HG03159 (cell line): ENCODE measurements at regions not wholly inside any gene's neighbourhood (a gene's known extent, or its start where the extent isn't known, plus 50 kb on each side); places are given as distances from the start of the nearest gene placed in this dataset.
"Not testable (repeated sequence)": the region's sequence is repeated elsewhere in the genome, so short reads cannot be mapped to it uniquely, and the experiment has no call there.

Experiments
- ATAC-seq: cut with Tn5 transposase; IDR thresholded peaks from one replicate; pipeline ENCODE4 v1.9.1; 2021; ENCODE audit warnings: mild to moderate bottlenecking, moderate library complexity; ENCODE audit not compliant: unreplicated experiment

DNA sequence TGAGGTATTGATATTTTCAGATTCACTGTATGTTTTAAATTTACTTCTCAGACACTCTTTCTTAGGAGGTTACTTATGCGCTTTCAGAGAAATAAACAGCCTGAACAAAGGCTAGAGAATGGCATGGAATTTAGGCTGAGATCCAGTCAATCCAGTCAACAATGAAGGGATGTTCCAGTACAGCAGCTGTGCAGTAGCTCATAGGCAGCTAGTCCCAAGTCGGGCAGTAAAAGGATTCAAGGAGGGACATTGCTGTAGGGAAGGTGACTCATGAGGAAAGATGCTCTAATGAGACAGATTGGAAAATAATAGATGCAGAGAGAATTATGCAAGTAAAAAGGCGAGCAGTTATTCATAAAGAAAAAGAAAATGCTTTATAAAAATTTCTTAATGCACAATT, 397.9 kb upstream of the RGPD4 start:
- no peak for ATAC-seq

DNA sequence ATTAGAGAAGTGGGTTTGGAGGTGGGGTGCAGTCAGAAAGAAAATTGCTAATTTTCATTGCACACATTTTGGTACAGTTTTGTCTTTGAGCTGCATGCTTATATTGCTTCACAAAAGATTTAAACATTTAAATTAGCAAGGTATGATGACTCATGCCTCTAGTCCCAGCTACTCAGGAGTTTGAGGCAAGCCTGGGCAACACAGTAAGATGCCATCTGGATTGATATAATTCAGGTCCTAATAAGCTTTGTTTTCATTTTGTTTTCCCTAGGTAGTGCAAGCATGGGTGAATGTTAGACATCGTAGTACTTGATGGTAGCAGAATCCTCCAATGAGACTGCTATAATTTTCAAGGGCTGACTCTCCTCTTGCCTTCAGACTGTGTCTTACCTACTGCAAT, 396.7 kb upstream of the RGPD4 start:
- no peak for ATAC-seq

DNA sequence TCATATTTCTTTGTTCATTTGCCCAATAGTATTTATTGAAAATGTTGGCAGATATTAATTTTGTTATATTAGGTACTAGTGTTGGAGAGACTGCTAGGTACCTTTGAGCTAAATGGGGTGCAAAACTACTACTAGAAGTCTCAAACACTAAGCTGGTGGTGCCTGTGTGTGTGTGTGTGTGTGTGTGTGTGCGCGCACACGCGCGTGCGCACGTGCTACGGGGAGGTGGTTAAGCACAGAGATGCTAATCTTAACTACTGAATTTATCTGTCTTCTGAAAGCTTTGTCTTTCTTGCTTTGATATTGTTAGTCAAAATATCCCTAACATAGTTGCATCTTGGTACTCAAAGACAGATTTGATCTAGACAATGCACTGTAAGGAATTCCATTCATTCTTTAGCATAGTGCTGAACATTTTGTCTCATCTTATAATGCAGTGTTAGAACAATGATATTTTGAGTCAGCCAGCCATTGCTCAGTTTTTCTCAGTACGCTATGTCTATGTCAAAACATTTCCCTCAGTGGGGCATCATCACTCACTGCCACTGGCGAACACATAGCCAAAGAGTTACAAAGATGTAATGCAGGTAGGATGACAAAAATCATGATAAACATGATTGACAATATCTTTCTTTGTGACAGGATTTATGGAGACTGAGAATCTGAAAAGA, 396.0 kb upstream of the RGPD4 start:
- ATAC-seq, result no peak

DNA sequence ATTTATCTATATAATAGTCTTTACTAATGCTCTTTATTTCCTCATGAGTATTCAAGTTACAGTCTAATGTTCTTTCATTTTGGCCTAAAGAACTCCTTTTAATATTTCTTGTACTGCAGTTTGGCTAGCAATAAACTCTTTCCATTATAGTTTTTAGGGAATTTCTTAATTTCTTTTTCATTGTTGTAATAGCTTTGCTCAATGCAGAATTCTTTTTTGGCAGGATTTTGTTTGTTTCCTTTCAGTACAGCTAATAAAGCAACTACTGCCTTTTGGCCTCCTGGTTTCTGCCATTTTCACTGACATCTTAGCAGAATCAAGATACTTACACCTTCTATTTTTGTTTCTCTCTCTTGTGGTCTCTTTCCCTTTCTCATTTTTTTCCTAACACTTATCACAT, 390.4 kb upstream of the RGPD4 start:
- ATAC-seq, result no peak

DNA sequence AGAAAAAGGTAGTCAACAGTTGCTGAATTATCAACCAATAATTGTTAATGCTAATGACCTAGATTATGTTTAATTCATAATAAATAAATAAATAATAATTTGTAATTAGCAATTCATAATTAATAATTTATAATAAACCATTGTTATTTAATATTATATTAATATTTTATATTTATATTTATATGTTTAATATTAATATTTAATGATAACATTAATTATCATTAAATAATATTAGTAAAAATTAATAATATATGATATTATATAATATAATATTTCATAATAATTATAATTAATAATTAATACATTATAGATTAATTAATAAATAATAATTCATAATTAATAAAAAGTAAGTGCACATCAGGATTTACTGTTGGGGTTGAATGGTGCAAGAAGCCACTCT, 389.4 kb upstream of the RGPD4 start:
- ATAC-seq, result no peak

DNA sequence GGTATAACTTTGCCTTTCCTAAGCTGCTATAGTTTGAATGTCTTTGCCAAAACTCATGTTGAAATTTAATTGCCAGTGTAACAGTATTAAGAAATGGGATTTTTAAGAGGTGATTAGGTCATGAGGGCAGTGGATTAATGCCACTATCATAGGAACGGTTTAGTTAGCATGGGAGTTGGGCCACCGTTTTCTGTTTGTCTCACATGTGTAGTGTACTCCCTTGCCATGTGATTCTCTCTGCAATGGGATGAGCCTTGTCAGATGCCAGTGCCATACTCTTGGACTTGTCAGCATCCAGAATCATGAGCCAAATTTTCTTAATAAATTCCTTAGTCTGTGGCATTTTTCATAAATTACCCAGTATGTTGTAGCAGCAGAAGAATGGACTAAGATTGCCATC, 388.9 kb upstream of the RGPD4 start:
- ATAC-seq, result no peak

DNA sequence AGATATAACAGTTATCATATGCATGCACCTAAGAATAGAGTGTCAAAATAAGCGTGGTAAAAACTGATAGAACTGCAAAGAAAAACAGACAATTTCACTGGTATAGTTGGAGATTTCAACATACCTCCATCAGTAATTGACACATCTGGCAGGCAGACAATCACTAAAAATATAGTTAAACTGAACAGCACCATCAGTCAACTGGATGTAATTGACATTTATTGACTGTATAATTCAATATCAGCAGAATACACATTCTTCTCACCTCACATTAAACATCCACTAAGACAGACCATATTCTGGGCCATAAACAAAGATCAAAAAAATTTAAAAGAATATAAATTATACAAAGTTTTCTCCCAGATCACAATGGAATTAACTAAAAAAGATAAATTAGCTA, 378.5 kb upstream of the RGPD4 start:
- ATAC-seq, result no peak

DNA sequence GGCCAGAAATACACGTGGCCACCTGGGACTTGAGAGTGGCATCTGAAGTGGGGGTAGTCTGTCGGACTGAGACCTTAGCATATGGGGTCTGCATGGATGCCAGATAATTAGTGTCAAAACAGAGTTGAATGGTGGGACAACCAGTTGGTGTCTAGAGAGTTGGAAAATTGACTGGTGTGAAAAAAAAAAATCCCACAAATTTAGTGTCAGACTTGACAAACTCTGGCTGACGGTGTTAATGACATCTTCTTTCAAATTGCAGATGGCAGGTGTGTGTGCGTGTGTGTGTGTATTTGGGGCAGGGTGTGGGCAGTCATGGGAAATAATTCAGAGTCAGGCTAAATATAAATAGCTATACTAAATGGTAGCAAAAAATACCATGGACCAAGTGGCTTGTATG, 365.4 kb upstream of the RGPD4 start:
- no peak for ATAC-seq

DNA sequence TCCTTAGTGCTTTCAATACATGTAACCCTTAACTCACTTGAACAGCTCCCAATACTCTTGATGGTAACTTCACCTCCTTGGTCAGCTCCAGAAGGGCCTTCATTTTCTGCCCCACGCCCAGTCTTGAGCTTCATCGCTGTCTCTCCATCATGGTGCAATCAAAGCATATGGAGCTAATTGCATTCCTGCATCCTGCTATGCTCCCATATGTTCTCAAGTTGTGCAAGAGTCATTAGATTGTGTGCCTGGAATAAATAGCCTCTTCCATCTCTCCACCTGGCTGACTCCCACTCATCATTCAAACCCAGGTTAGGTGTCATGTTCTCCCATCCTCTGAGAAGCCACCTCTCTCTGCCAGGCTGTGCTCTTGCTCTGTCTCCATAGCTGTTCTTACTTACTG, 364.5 kb upstream of the RGPD4 start:
- no peak for ATAC-seq

DNA sequence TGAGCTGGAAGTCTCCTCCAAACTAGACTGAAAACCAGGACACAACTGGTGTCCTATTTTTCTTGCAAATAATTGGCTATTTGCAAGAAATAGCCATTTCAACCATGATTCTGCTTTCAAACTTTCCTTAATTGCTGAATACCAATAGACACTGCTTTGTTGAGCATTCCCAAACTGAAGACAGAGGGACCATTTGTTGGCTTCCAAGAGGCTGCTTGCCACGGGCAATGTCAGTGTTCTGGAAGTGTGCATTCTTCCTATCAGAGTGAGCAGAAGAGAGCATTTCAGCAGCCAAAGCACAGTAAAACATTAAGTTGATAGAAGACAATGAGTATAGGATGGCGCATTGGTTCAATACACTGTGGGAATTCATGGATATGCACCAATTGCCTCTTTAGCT, 360.5 kb upstream of the RGPD4 start:
- ATAC-seq, result no peak

DNA sequence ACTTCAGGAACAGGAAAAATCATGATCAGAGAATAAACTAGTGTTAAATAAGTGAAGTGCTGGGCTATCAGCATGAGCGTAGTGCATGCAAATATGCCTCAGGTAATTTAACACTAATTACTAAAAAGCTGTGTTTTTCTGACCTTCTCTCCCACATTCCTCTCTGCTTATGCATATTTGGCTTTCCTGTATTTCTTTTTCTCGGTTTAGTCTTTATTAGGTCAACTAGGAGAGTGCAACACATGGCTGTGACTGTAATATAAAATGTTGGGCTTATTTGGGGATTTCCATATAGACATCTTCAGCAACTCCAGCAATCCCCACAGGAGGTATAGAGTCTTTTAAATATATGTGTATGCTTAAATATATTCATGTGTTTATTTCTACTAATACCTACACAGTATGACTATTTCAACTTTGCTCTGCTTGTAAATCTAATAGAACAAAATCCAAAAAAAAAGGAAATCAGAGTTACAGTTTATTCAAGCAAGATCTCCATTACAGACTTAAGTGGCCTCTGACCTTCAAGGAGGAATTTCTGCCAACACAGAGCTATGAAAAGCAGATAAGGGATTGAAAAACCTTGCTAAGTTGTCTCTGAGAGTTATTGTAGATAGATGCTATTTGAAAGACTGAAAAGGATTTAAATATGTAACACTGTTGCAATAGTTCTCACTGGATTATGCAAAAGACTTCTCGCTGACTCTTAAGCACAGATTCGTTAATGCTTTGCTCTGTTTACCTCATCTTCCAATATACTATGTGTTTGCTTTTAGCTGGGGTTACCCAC, 359.5 kb upstream of the RGPD4 start:
- no peak for ATAC-seq

DNA sequence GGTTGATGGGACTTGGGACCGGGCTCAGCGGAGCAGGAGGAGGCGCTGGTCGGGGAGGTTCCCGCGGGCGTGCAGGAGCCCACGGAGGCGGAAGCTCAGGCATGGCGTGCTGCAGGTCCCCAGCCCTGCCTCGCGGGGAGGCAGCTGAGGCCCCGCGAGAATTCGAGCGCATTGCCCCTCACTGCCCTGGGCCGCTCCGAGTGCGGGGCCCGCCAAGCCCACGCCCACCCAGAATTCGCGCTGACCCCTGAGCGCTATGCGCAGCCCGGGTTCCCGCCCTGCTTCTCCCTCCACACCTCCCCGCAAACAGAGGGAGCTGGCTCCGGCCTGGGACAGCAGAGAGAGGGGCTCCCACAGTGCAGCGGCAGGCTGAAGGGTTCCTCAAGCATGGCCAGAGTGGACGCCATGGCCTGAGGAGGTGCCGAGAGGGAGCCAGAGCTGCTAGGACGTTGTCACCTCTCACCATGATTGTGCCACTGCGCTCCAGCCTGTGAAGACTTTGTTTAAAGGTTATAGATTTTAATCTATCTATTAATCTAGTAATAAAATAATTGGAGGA, 357.2 kb upstream of the RGPD4 start:
- no peak for ATAC-seq

DNA sequence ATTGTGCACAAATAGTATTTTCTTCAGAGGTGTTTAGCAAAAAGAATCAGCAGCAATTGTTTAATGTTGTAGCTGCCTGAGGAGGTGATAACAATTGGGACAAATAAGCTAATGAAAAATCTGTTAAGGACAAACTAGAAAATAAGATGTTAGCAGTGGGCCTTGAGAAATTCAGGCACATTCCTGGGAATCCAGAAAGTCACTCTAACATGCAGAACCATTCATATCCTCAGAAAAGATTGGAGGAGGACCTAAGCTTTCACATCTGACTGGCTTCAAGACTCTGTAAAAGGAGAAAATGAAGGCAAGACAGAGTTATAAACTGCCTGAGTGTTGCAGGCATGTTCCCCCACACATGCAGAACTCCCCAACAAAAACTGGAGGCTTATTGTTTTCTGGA, 353.5 kb upstream of the RGPD4 start:
- ATAC-seq, result no peak

DNA sequence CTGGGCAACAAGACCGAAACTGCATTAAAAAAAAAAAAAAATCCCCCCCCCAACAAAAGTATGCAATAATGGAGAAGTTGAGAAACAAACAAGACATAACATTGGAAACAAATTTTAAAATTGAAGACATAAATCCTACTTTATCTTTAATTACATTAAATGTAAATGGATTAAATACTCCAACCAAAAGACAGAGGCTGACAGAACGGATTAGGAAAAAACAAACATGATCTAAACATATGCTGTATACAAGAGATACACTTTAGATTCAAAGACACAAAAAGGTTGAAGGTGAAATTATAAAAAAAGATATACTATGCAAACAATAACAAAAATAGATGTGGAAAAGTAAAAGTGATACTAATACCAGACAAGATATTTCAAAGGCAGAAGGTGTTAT, 350.8 kb upstream of the RGPD4 start:
- no peak for ATAC-seq

DNA sequence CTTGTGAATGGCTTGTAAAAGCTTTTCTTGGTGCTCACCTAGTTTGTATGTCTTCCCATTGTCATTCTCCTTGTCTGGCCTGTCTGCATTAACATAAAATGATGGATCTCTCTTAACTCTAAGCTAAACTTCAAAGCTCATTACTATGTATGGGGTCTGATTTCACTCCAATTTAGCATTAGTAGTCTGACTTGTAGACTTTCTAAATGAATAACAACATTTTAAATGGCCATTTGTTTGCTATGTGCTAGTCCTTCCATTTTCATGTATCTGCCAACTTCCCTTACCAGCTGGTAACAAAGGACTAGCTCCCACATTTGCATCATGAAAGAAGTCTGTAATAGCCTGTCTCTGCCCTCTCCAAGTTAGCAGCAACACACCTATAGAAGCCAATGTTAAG, 324.2 kb upstream of the RGPD4 start:
- ATAC-seq, result no peak

DNA sequence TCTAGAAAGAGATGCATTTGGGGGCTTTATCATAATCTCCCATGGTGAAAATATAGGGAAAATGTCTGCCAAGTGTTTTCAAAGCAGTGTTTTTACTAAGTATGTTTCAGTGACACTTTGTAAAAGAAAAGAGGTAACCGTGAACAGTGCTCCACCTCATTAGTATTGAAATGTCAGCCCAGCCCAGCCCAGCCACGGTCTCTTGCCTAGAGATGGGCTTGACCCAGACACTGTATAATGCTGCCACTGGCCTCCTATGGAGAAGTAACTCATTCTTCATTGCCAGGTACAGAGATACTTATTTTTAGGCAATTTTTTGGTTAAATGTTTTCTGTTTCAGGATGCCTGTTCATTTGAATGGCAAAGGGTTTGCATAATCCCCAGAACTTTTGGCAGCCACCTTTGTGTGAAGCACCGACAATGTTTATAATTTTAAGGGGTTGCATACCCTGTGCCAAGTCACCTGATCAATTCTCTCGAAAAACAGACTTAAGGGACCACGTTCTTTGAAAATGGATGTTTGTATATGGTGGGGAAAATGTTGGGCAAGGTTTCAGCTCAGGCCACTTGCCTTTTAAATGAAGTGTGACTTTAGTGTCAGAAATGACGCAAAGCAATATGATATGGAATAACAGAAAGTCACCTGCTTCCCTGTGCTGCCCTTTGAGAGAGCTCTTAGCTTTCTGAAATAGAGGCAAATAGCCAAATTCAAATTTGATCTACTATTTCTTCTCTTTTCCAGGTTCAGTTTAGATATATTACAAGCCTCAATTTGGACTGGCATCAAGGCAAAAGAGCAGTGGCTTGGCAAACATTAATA, 314.5 kb upstream of the RGPD4 start:
- no peak for ATAC-seq

DNA sequence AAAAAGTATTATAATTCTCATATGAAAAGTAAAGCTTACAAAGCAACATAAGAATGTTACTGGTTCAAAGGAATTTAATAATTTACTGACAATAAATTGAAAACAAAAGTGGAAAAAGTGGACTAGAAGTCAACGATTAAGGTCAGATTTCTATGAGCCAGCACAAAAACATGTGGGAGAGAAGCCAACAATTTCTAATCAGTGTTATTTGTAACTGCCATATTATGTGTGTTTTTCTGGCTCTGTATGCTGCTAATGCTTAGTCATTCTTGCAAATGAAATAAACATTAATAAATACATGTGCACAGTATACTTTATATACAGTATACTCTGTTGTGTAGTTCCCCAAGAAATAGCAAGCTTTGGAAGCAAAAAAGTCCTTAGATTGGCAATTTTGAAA, 301.3 kb upstream of the RGPD4 start:
- ATAC-seq, result no peak

DNA sequence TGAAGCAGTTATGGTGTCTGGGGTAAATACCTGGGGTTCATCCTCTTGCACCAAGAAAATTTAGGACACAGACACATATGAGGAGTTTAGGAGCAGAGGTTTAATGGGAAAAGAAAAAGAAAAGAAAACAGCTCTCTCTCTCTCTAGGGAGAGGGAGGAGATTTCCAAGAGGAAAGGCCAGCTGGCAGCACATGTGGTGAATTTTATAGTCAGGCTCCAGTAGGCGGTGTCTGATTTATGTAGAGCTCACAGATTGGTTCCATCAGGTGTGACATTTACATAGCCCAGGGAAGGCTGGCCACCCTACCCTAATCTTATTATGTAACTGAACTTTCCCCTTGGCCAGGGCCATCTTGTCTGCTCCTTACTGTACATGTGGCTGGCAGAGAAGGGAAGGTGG, 297.5 kb upstream of the RGPD4 start:
- no peak for ATAC-seq

DNA sequence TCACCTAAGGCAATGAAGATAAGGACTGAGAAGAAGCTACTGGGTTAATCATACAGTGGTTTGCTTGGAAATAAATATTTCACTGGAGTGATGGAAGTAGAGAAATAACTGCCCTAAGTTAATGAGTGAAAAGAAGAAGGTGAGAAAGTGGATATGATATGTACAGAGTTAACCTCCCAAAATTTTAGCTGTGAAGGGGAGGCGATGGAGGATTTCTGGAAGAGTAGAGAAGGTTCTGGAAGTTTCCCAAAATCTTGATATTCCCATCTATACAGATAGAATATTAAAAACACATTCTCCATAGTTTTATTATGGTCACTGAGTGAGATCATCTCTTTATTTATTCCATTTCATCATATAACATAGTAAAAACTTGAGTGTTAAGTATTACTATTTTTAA, 296.6 kb upstream of the RGPD4 start:
- ATAC-seq, result no peak

DNA sequence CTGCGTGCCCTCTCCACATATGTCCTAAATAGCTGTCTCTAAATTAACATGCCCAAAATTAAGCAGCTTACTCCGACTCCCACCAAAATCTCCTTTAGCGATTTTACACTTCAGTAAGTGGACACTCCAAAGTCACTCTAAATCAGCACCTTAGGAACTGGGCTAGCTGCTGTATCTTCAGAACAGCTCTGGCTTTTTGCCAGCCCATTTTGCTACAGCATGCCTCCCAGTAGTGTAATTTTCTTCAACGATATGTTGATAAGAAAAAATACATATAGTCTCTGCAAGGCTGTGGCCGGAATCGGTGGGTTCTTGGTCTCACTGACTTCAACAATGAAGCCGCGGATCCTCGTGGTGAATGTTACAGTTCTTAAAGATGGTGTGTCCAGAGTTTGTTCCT, 291.8 kb upstream of the RGPD4 start:
- ATAC-seq, result no peak

DNA sequence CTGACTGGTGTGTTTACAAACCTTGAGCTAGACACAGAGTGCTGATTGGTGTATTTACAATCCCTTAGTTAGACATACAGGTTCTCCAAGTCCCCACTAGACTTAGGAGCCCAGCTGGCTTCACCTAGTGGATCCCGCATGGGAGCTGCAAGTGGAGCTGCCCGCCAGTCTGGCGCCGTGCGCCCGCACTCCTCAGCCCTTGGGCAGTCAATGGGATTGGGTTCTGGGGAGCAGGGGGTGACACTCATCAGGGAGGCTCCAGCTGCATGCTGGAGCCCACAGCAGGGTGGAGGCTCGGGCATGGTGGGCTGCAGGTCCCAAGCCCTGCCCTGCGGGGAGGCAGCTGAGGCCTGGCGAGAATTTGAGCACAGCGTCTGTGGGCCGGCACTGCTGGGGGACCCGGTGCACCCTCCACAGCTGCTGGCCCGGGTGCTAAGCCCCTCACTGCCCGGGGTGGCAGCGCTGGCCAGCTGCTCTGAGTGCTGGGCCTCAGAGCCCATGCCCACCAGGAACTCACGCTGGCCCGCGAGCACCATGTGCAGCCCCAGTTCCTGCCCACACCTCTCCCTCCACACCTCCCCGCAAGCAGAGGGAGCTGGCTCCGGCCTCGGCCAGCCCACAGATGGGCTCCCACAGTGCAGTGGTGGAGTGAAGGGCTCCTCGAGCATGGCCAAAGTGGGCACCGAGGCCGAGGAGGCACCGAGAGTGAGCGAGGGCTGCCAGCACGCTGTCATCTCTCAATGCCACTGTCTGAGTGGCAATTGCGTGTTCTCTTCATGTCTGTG, 290.6 kb upstream of the RGPD4 start:
- ATAC-seq, result not testable (repeated sequence)
